Testis (tissue), 2 donors: ENCODE measurements at regions not wholly inside any gene's neighbourhood (a gene's known extent, or its start where the extent isn't known, plus 50 kb on each side); places are given as distances from the start of the nearest gene placed in this dataset.

Source experiments
- POLR2A ChIP-seq: fragments of 450-650 bp; IDR thresholded peaks from one replicate; pipeline ENCODE4 v1.6.1; 2017; ENCODE audit warnings: antibody characterized with exemption, mild to moderate bottlenecking, moderate library complexity
- TF ChIP-seq, protein P1 (sequence below), 3 experiments: fragments of 450-650 bp in 2 of 3; fragments of 200-600 bp in 1 of 3; sonication (generic) in 1 of 3; IDR thresholded peaks; one replicate each; pipeline ENCODE4 v1.5.1; 2016 to 2019; ENCODE audit warnings: antibody characterized with exemption in 3 of 3, mild to moderate bottlenecking in 2 of 3, moderate library complexity in 1 of 3

DNA sequence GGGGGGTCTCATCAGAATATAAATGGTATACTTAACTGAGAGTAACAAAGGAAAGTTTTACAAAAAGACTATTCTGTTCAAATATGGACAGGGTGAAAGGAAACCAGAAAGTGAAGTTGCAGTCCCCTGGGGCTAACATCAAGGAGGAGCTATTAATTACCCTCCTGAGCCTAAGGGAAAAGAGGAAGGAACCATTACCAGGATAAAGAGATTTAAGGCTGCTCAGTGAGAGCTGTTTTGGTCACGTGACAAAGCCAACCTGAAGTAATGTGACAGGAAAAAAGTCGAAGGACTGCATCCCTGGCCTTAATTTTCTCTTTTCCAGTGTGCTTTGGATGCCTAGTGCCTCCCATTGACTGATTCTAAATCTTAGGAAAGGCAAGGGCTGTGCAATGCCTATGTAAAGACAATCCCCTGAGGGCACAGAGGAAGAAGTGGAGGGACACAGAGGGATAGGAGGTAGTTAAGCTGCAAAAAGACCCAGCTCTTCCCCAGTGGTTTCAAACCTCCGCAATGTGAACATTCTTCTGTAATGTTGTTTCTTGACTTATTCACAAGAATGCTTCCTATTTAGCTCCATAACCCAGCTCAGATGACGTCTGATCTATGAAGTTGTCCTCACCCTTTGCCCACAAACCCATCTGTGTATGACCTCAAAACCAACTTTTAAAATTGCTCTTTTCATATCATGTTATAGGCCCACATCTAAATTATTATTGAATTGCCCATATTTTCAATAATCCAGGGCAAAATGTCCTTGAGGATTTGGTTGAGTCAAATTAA is 187.7 kb upstream of the DCN start:
- TF ChIP-seq, protein P1, sequence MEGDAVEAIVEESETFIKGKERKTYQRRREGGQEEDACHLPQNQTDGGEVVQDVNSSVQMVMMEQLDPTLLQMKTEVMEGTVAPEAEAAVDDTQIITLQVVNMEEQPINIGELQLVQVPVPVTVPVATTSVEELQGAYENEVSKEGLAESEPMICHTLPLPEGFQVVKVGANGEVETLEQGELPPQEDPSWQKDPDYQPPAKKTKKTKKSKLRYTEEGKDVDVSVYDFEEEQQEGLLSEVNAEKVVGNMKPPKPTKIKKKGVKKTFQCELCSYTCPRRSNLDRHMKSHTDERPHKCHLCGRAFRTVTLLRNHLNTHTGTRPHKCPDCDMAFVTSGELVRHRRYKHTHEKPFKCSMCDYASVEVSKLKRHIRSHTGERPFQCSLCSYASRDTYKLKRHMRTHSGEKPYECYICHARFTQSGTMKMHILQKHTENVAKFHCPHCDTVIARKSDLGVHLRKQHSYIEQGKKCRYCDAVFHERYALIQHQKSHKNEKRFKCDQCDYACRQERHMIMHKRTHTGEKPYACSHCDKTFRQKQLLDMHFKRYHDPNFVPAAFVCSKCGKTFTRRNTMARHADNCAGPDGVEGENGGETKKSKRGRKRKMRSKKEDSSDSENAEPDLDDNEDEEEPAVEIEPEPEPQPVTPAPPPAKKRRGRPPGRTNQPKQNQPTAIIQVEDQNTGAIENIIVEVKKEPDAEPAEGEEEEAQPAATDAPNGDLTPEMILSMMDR (IDR thresholded peaks at IDR 0.05), result no peak
- no peak for TF ChIP-seq POLR2A
